ENCODE measurements at regions not wholly inside any gene's neighbourhood (a gene's known extent, or its start where the extent isn't known, plus 50 kb on each side); places are given as distances from the start of the nearest gene placed in this dataset.

DNA sequence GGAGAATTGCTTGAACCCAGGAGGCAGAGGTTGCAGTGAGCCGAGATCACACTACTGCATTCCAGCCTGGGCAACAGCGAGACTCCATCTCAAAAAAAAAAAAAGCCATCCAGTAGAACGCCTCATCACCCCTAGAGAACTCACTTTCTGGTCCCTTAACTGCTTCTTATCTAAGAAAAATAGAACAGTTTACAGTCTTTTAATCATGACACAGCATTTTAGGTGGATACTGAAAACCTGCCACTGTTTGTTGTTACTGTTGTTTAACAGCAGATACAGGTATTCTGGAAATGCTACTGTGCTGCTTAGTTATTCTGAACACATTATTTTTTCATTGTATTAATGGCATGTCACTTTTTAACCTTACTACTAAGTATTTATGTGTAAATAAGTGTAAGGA lies 624.3 kb upstream of the GHITM start:
- Histone ChIP-seq H3K4me2 (ENCODE audit: low read length) (no peak overlapping the region), H3K9ac (ENCODE audit: low read length) (no peak overlapping the region), H2BK12ac (ENCODE audit: low read length) (no peak overlapping the region), H3K79me2 (ENCODE audit: control insufficient read depth, insufficient read depth, low read length, poor library complexity) (no peaks in the 10 kb centered on the region), H3K4ac (ENCODE audit: low read depth, low read length) (no peak overlapping the region), H2AFZ (ENCODE audit: insufficient read depth, low read length, poor library complexity) (no peak overlapping the region), H2AK5ac (ENCODE audit: low read length) (no peak overlapping the region), H3K23ac (ENCODE audit: low read length) (no peak overlapping the region), H2BK5ac (ENCODE audit: low read depth, low read length, poor library complexity) (no peak overlapping the region), H3K4me1 (ENCODE audit: control insufficient read depth in 1 of 2, insufficient read depth in 2 of 2, low read length in 2 of 2) (no peaks in the 10 kb centered on the region), H2BK120ac (ENCODE audit: insufficient read depth, low read length, poor library complexity) (no peak overlapping the region), H4K91ac (ENCODE audit: low read depth, low read length) (no peak overlapping the region), H3K14ac (ENCODE audit: low read length) (no peak overlapping the region), H3K18ac (ENCODE audit: low read length) (no peak overlapping the region), H4K8ac (ENCODE audit: low read depth, low read length) (no peak overlapping the region), H3K79me1 (ENCODE audit: low read length) (no peaks in the 10 kb centered on the region), H3K9me3 (ENCODE audit: insufficient read depth, low read depth, low read length) (no peaks in the 10 kb centered on the region), H3K4me3 (ENCODE audit: low read depth, low read length) (no peak overlapping the region), H3K36me3 (ENCODE audit: control insufficient read depth in 1 of 2, insufficient read depth in 2 of 2, low read length in 2 of 2) (no peaks in the 10 kb centered on the region), H3K27me3 (ENCODE audit: insufficient read depth, low read length) (no peaks in the 10 kb centered on the region), H3K27ac (ENCODE audit: low read depth, low read length) (no peak overlapping the region), H4K12ac (ENCODE audit: low read depth, low read length) (no peak overlapping the region)
- no CpG with 5 or more reads among the region's 3 CpGs for WGBS (ENCODE audit: extremely low coverage, insufficient coverage, insufficient read length)
- no peak for DNase-seq

DNA sequence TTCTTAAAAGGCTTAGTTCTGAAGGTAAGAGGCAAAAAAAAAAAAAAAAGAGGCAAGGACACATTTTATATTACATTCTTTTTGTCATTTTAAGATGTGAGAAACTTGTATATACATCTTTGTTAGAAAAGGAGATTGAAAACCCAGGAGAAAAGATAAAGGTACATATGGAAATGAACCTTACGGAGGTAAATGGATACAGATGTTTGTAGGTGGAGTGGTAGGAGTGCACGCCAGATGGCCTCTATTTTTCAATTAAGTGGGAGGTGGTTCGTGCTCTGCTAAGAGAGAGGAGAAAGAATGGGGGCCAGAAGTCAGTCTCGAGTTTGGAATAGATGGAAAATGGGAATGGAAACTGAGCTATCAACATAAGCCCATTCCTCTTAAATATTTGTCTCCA lies 622.5 kb upstream of the GHITM start:
- Histone ChIP-seq H3K4ac (ENCODE audit: low read depth, low read length) (no peak overlapping the region), H2AFZ (ENCODE audit: insufficient read depth, low read length, poor library complexity) (no peak overlapping the region), H3K27ac (ENCODE audit: low read depth, low read length) (no peak overlapping the region), H3K9ac (ENCODE audit: low read length) (no peak overlapping the region), H3K4me3 (ENCODE audit: low read depth, low read length) (no peak overlapping the region), H4K91ac (ENCODE audit: low read depth, low read length) (no peak overlapping the region), H3K36me3 (ENCODE audit: control insufficient read depth in 1 of 2, insufficient read depth in 2 of 2, low read length in 2 of 2) (no peaks in the 10 kb centered on the region), H2BK12ac (ENCODE audit: low read length) (no peak overlapping the region), H3K27me3 (ENCODE audit: insufficient read depth, low read length) (no peaks in the 10 kb centered on the region), H3K14ac (ENCODE audit: low read length) (no peak overlapping the region), H3K79me1 (ENCODE audit: low read length) (no peaks in the 10 kb centered on the region), H3K4me1 (ENCODE audit: control insufficient read depth in 1 of 2, insufficient read depth in 2 of 2, low read length in 2 of 2) (no peaks in the 10 kb centered on the region), H4K8ac (ENCODE audit: low read depth, low read length) (no peak overlapping the region), H3K79me2 (ENCODE audit: control insufficient read depth, insufficient read depth, low read length, poor library complexity) (no peaks in the 10 kb centered on the region), H3K18ac (ENCODE audit: low read length) (no peak overlapping the region), H2BK120ac (ENCODE audit: insufficient read depth, low read length, poor library complexity) (no peak overlapping the region), H3K4me2 (ENCODE audit: low read length) (no peak overlapping the region), H2AK5ac (ENCODE audit: low read length) (no peak overlapping the region), H3K9me3 (ENCODE audit: insufficient read depth, low read depth, low read length) (no peaks in the 10 kb centered on the region), H2BK5ac (ENCODE audit: low read depth, low read length, poor library complexity) (no peak overlapping the region), H4K12ac (ENCODE audit: low read depth, low read length) (no peak overlapping the region), H3K23ac (ENCODE audit: low read length) (no peak overlapping the region)
- no peak for DNase-seq
- WGBS (ENCODE audit: extremely low coverage, insufficient coverage, insufficient read length): no CpG with 5 or more reads among the region's 4 CpGs

DNA sequence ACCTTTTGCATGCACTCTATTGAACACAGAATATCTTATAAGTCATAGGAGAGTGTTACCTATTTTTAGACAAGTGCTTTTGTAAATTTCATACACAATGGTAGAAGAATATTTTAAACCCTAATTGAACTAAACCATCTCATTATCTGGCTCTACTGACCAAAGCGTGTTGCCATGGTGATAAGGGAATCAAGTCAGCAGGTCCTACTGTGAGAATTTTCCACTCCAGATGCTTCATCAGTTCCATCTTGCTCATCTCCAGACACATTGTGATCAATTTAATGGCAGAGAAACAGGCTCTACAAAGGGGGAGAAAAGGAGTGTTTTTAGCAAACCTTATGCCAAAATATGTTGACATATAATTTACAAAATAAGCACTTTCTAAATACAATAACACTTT lies 621.9 kb upstream of the GHITM start:
- H3K23ac ChIP-seq (ENCODE audit: low read length): no peak overlapping the region
- no peak overlapping the region for H2AFZ ChIP-seq (ENCODE audit: insufficient read depth, low read length, poor library complexity)
- H3K9me3 ChIP-seq (ENCODE audit: insufficient read depth, low read depth, low read length): no peaks in the 10 kb centered on the region
- H4K12ac ChIP-seq (ENCODE audit: low read depth, low read length): no peak overlapping the region
- H3K9ac ChIP-seq (ENCODE audit: low read length): no peak overlapping the region
- no peak overlapping the region for H4K8ac ChIP-seq (ENCODE audit: low read depth, low read length)
- no peak for DNase-seq
- H3K4me1 ChIP-seq (ENCODE audit: control insufficient read depth in 1 of 2, insufficient read depth in 2 of 2, low read length in 2 of 2): no peaks in the 10 kb centered on the region
- H3K4ac ChIP-seq (ENCODE audit: low read depth, low read length): no peak overlapping the region
- H3K79me1 ChIP-seq (ENCODE audit: low read length): peaks cover 3% of the 10 kb centered on the region
- H3K79me2 ChIP-seq (ENCODE audit: control insufficient read depth, insufficient read depth, low read length, poor library complexity): no peaks in the 10 kb centered on the region
- no peak overlapping the region for H2BK5ac ChIP-seq (ENCODE audit: low read depth, low read length, poor library complexity)
- WGBS (ENCODE audit: extremely low coverage, insufficient coverage, insufficient read length): no CpG with 5 or more reads among the region's 1 CpG
- no peak overlapping the region for H3K27ac ChIP-seq (ENCODE audit: low read depth, low read length)
- H3K18ac ChIP-seq (ENCODE audit: low read length): no peak overlapping the region
- no peak overlapping the region for H2BK120ac ChIP-seq (ENCODE audit: insufficient read depth, low read length, poor library complexity)
- no peaks in the 10 kb centered on the region for H3K36me3 ChIP-seq (ENCODE audit: control insufficient read depth in 1 of 2, insufficient read depth in 2 of 2, low read length in 2 of 2)
- no peak overlapping the region for H3K4me2 ChIP-seq (ENCODE audit: low read length)
- H2BK12ac ChIP-seq (ENCODE audit: low read length): no peak overlapping the region
- no peak overlapping the region for H2AK5ac ChIP-seq (ENCODE audit: low read length)
- H3K4me3 ChIP-seq (ENCODE audit: low read depth, low read length): no peak overlapping the region
- no peak overlapping the region for H4K91ac ChIP-seq (ENCODE audit: low read depth, low read length)
- no peak overlapping the region for H3K14ac ChIP-seq (ENCODE audit: low read length)
- H3K27me3 ChIP-seq (ENCODE audit: insufficient read depth, low read length): no peaks in the 10 kb centered on the region

DNA sequence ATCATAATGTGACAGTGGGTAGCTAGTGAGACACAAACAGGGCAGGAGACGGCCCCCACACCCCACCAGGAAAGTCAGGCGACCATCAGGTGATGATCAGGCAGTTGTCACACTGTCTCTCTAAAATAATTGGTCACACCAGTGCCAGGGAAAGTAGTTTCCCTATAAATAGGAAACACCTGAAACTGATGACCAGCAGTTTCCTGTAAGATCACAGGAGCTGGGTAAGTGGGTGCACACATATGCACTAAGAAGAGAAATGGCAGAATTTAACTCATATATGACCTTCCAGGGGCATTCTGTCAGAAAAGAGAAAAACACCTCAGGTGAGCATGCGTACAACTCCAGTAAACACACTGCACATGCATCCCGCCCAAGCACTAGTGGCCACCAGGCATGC lies 620.5 kb upstream of the GHITM start:
- no peak overlapping the region for H4K12ac ChIP-seq (ENCODE audit: low read depth, low read length)
- H3K79me1 ChIP-seq (ENCODE audit: low read length): peaks cover 6% of the 10 kb centered on the region
- no peak overlapping the region for H4K91ac ChIP-seq (ENCODE audit: low read depth, low read length)
- H3K18ac ChIP-seq (ENCODE audit: low read length): no peak overlapping the region
- no peak overlapping the region for H3K9ac ChIP-seq (ENCODE audit: low read length)
- H4K8ac ChIP-seq (ENCODE audit: low read depth, low read length): no peak overlapping the region
- no peaks in the 10 kb centered on the region for H3K79me2 ChIP-seq (ENCODE audit: control insufficient read depth, insufficient read depth, low read length, poor library complexity)
- H3K4me2 ChIP-seq (ENCODE audit: low read length): no peak overlapping the region
- peaks cover 0 to 5% of the 10 kb centered on the region in 2 experiments for H3K4me1 ChIP-seq (ENCODE audit: control insufficient read depth in 1 of 2, insufficient read depth in 2 of 2, low read length in 2 of 2)
- no peaks in the 10 kb centered on the region for H3K36me3 ChIP-seq (ENCODE audit: control insufficient read depth in 1 of 2, insufficient read depth in 2 of 2, low read length in 2 of 2)
- peak overlapping the region; percentile 46 for H3K14ac ChIP-seq (ENCODE audit: low read length)
- H3K23ac ChIP-seq (ENCODE audit: low read length): no peak overlapping the region
- H2BK12ac ChIP-seq (ENCODE audit: low read length): peak overlapping the region; percentile 81
- H2BK120ac ChIP-seq (ENCODE audit: insufficient read depth, low read length, poor library complexity): peak overlapping the region; percentile 55
- H3K9me3 ChIP-seq (ENCODE audit: insufficient read depth, low read depth, low read length): no peaks in the 10 kb centered on the region
- H2AK5ac ChIP-seq (ENCODE audit: low read length): no peak overlapping the region
- WGBS (ENCODE audit: extremely low coverage, insufficient coverage, insufficient read length): no CpG with 5 or more reads among the region's 4 CpGs
- H3K27ac ChIP-seq (ENCODE audit: low read depth, low read length): no peak overlapping the region
- H3K4me3 ChIP-seq (ENCODE audit: low read depth, low read length): no peak overlapping the region
- DNase-seq: no peak
- no peak overlapping the region for H3K4ac ChIP-seq (ENCODE audit: low read depth, low read length)
- no peak overlapping the region for H2AFZ ChIP-seq (ENCODE audit: insufficient read depth, low read length, poor library complexity)
- H3K27me3 ChIP-seq (ENCODE audit: insufficient read depth, low read length): no peaks in the 10 kb centered on the region
- H2BK5ac ChIP-seq (ENCODE audit: low read depth, low read length, poor library complexity): no peak overlapping the region
